HG03432 (cell line): ENCODE measurements at regions not wholly inside any gene's neighbourhood (a gene's known extent, or its start where the extent isn't known, plus 50 kb on each side); places are given as distances from the start of the nearest gene placed in this dataset.

ENCODE experiments used
- ATAC-seq: cut with Tn5 transposase; IDR thresholded peaks from one replicate; pipeline ENCODE4 v1.9.1; 2021; ENCODE audit warnings: mild to moderate bottlenecking, moderate library complexity; ENCODE audit not compliant: unreplicated experiment

DNA sequence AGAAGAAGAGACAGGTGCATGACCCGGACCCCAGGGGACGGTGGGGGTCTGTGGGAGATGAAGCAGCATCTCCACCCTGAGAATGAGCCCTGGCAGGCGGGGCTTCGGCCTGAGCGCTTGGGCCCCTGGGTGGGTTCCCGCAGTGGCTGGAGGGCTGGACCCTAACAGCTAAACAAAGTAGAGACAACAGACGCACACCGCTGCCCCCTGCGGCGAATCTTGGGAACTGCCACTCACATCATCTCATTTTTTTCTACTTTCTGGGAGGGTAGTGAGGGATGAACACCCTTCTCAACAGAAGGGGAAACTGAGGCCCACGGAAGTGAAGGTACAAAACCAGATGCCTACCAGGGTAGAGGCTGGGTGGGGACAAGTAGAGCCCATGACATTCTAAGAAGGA lies 104.7 kb downstream of the RFLNA start:
- ATAC-seq: no peak

DNA sequence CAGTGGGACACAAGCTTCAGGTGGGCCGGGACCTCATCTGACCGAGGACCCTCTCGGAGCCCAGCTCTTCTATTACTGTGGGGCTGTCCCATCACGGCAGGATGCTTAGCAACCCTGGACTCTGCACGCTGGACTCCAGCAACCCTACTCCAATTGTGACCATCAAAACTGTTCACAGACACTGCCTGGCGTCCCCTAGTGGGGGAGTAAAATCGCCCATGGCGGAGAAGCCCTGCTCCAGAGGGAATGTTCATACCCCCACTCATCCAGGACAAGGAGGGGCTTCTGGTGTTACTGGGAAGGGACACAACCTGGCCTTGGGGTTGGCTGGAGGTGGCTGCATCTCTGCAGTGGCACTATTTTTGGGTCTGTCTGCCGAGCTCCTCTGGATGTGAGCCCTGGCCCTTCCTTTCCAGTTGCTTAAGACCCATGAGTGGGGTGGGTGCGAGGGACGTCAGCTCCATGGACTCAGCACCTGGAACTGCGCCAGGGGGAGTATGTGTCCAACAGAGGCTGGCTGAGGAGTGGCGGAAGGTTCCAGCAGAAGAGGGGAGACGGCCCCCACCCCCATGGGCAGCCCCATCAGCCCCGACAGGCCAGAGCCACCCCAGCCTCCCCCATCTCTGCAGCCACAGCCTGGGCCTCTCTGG lies 103.8 kb downstream of the RFLNA start:
- ATAC-seq: no peak

DNA sequence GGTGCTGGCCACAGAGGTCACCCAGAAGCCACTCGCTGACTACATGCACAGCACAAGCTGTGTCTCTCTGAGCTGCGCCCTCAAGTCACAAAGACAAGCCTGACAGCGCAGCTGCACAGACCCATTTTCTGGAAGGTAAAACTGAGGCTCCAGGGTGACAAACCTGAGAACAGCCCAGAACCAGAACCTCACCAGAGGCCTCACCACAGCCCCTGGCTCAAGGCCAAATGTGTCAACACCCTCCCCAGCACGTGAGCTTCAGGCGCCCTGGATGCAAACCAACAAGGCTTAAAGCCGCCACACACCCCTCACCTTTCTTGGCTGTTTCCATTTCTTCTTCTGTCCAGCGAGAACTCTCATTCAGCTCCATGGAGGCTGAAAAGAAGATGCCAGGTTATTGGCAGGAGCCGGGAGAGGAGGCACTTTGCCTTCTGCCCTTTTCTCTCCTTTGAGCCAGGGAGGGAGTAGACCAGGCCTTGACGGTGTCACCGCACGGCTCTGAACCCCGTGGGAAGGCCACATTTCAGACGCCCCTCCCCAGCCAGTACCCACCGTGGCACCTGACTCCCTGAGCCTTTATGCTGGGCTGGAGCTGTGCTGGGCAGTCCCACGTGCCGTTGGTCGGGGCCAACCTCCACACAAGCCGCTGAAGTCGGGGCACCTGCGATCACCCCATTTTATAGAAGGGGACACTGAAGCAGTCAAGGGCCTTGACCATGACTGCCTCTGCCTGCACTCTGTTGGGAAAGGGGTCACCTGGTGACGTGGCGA lies 103.1 kb downstream of the RFLNA start:
- no peak for ATAC-seq

DNA sequence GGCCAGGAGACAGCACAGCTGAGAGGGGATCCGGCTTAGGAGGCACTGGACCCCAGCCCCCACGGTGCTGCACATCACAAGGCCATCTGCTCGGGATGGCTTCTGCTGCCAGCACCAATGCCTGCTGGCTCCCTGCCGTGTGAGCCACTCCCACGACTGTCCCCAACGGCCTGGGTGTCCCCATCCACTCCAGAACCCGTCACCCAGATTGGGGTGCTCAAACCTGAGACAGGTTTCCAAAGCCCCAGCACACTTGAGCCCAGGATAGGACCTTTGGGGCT lies 102.4 kb downstream of the RFLNA start:
- no peak for ATAC-seq

DNA sequence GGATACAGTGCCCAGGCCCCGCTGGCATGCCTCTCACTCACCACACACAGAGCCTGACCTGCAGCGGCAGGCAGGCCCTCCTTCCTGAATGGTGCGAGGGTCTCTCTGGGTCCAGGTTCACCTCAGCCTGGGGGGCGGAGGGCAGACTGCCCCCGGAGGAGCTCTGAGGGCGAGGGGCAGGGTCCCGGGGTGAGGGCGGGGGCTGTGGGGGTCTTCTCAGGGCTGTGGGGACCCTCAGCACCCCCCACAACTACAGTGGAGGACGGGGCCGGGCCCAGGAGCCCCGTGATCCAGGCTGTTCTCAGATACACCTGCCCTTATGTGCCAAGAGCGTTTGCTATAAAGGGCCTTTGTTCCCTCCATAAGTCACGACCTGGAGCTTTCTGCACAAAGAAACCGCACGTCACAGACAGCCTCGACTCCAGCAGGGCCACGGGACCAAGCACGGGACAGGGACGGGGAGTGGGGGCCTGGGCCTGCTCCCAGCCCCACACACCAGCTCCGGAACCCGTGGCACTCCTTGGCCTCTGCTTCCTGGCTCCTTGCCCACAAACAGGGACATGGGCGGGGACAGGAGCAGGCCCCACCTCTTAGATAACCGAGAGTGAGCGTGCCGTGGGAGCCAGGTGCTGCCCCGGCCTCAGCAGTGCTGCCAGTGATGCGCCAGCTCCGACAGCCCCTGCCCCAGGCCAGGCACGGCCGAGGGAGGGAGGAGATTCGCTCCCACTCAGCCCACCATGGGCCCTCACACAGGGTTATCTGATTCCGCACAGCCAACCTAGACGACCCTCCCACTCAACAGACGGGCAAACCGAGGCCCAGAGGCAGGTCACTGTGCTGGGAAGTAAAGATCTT lies 101.9 kb downstream of the RFLNA start:
- no peak for ATAC-seq

DNA sequence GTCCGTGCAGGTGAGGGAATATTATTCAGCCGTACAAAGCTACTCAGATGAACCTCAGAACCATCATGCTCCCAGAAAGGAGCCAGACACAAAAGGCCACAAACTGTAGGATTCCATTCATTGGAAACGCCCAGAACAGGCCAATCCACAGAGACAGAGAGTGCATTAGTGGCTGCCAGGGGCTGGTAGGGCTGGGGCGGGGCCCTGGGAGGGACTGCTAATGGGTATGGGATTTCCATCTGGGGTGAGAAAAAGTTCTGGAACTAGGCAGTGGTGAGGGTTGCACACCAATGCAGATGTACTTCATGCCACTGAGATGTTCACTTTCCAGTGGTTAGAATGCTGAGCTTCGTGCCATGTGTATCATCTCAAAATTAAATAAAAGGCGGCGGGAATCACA lies 101.1 kb downstream of the RFLNA start:
- ATAC-seq: no peak

DNA sequence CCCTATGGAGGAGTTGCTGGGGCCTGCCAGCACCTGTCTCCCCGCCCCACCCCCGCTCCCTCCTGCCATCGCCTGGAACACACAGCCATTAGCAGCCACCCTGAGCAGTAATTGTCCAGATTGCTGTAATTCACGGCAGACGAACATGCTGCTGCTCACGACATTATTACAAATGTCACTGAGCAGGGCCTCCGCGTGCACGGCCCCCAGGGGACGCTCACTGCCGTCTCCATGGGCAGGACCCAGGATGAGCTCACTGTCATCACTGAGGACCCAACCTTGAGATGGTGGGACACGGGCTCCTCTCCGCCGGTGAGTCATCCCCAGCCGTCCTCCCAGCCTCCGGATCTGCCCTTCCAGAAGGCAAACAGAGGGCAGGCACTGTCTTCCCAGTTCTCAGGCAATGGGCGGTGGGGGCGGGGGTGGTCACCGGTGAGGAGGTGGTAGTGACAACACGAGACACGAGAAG lies 100.4 kb downstream of the RFLNA start:
- ATAC-seq: no peak

DNA sequence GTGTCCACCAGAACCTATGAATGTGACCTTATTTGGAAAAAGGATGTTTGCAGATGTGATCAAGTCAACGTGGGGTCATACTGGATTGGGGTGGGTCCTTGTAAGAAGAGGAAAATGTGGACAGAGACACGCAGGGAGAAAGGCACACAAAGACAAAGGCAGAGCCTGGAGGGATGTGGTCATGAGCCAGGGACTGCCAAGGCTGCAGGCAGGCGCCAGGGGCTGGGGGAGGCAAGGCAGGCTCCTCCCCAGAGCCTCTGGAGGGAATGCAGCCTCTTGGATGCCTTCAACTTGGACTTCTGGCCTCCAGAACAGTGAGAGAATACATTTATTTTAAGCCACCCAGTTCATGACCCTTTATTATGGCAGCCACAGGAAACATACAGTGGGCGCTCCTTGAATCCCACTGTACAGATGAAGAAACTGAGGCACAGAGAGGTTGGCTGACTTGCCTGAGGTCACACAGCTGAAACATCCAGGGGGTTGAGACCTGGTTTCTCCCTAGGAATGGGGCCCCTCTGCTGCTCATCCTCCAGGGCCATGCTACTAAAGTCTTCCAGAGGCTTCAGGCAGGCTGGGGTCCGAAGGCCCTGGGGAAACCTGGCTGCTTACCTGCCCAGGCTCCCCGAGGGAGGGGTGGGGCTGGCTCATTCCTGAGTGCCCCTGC lies 99.7 kb downstream of the RFLNA start:
- no peak for ATAC-seq

DNA sequence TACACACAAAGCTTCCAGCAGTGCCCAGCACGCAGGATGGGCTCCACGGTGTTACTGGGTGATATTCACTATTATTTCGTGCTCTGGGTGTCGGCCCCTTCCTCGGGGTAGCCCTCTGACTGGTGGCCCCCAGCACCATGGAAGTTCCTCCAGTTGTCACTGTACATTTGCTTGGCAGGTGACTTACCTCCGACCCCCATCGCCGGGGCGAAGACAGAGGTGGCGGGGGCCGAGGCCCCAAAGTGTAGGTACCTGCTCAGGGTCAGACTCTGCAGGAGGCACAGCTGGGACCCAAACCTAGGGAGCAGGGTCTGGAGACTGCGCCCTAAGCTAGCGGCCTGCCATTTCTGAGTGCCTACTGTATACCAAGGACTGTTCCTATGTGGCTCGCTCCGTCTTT lies 98.9 kb downstream of the RFLNA start:
- ATAC-seq: no peak

DNA sequence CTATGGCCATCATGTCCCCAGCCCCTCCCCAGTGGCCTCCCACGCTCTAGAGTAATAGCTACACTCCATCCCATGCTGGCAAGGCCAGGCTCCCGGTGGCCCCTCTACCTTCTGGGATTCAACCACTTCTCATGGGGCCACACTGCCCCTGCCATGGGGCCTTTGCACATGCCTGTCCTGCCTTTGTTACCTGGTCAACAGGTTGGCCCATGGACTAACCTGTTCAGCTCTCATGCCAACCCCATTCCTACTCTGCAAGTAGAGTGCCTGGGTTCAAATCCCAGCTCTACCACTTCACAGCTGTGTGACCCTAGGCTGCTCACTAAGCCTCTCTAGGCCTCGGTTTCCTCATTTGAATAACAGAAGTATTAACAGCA lies 98.5 kb downstream of the RFLNA start:
- ATAC-seq: no peak

DNA sequence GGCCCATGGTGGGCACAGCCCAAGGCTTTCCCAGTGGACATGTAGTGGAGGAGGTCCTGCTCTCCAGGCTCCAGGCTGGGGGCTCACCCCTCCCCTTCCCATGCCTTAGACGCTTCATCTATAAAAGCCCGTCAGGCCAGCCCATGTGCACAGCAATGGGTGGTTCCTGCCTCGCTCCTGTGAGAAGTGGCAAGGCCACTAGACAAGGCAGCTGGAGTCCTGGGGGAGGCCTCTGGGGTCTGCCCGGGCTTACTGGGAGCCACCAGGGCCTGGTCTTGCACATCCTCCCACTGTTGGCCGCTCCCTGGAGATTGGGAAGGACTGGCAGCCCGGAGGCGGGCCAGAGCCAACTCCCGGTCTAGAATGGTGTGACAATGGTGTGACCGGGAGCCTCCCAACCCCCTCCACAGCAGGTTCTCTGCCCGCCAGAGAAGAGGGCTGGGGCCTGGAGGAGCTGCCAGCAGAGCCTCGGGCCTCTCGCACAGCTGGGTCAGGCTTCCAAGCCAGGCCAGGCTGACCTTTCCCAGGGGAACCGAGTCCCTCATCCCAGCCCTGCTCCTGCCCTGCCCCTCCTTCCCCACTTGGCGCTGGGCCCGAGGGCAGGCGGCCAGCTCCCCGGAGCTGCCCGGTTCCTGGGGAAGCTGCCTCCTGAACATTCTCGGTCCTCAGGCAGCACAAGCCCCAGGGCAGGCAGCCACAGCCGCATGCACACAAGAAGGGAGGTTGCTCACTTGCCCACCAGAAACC lies 97.9 kb downstream of the RFLNA start:
- no peak for ATAC-seq

DNA sequence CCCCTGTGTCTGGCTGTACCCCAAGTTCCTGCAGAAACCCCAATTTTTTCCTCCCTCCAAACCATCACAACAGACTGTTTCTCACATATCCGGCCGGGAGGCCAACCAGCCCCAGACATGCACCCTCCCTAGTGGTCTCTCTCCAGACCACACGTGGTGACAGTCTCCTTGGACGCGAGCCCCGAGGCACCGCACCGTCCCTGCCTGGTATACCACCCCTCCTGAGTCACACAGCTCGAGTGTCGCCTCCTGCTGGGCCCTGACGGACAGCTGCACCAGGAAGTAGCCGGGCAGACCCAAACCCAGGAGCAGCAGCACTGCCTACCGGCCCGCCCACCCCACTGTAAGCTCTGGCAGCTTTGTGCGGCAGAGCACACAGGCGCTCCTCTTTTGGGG lies 97.4 kb downstream of the RFLNA start:
- no peak for ATAC-seq

DNA sequence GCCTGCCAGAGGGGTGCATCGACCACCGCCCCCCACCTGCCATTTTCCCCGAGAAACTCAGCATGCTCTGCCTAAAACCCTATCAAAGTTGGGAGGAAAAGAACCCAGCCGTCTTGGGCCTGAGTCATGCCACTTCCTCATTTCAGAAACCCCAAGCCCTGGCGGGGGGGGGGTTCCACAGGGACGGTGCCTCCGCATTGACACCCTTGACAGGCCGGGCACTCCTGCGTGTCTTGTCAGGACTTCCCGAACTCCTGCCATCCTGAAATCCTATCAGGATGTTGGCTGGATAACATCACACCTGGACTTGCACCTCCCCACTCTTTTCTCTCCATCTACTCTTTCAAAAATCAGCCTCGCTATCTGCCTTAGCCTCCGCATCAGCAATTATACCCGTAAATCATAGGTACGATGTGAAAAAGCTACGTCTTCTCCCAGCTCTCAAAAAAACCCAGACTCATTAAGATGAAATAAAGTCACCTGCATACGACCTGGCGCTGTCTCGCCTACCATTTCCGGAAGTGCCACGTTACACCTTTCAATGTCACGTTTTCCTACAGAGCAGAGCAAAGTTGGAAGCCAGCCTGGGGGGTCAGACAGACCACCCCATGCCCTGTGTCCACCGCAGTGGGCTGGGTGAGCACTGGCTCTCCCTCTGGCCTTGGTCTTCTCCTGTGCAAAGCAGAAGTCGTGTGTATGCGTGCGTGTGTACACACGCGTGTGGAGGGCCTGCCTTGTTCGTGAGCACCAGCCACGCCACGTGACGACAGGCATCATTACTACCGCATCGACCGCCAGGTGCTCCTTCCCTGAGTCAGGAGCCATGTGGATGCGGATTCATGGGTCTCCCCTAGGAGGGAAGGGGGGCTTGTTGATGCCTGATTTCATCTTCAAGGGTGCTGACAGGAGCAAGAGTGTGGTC lies 96.7 kb downstream of the RFLNA start:
- ATAC-seq: peak; percentile 44

DNA sequence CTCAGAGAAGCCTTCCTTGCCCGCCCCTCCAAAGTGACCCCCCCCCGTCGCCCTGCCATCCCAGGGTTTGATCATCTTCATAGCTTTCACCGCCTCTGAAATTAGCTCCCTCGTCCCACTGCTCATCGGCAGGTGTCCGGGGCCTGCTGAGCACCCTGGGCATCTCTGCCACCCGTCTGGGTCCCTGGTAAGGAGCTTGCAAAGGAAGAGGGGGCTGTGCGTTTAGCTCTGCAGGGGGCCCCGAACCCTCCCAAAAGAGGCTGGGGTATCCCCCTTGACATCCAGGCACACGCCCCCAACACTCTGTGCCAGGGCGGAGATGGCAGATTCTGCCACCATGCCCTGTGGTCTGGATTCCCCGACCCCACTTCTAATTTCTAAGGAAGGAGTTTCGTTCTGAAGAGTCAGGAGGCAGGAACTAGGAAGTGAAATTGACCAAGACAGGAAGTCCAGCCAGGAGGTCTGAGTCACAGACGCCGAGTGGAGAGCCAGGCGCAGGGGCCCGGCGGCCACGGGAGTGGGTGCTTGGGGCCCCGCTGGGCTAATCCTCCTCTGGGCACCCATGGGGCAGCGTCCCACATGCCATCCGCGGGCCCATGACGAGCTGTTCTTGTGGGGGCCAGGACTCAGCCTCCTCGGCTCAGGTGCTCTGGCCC lies 95.7 kb downstream of the RFLNA start:
- peak; percentile 50 for ATAC-seq

DNA sequence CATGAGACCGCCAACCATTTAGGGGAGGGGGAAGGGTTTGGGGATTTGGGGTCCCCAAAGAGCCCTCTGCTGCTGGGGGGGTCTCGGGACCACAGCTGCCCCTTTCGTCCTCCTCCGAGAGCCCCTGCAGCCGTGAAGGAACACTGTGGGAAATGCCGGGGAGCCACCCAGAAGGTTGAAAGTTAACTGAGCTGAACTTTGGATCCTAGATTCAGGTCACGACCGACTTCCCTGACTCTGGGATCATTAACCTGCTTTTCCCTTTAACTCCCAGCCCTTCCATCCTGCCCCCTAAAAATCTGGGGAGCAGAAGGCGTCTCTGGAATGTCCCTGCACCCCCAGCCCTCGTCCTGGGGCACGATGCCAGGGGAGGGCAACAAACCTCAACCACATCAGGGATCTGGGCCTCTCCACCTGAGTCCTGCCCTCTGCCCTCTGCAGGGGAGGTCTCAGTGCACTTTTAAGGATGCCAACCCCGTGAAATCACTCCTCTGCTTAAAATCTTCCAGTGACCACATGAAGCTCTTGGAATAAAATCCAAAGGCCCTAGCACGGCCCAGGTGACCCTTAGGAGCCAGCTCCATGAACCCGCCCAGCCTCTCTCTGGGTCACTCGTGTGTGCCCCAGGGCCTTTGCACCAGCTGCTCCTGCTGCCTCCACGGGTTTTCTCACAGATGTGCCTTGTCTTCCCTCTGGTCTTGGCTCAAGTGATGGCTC lies 95.0 kb downstream of the RFLNA start:
- no peak for ATAC-seq

DNA sequence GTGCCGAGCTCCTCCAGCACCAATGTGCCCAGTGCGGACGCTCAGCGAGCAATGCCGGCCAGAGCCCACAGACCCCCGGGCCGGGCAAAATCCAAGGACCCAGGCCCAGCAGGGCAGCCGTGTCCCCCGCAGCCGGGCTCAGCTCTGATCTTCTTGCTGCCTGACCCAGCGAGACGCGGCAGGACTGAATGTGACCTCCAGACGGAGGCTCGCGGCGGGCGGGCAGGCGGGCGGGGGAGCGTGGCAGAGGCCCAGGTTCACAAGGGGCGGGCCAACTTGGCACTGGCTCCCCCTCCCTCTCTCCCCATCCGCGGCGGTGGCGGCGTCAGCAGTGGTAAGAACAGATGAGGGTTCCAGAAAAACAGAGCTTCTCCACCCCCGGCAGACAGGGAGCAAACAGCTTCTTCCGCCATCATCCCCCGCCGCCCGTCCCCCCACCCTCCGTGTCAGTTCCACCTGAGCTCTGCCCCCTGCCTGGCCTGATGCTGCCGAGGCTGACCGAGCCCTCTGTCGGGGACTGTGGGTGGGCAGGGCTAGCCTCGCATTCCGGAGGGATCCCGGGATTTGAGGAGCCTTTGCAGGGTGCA lies 94.3 kb downstream of the RFLNA start:
- peak; percentile 41 for ATAC-seq

DNA sequence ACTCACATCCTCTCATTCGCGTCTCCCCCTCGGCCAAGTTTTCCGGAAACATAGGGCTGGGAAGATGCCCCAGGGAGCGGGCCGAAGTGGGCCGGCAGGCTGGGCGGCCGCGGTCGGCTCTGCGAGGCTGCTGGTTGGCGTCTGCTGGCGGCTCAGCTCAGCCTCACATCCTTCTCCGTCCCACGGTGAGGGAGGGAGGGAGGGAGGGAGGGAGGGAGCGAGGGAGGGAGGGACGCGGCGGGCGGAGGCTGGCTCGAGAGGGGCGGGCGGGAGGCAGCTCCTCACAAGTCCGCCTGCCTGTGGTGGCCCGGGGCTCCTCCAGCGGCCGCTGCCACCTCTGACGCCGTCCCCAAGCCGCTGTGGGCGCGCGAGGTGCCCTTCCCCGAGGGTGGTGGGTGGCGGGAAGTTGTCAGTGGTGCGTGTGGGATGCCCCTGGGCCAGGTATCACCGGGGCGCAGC lies 93.8 kb downstream of the RFLNA start:
- ATAC-seq: peak; percentile 24

DNA sequence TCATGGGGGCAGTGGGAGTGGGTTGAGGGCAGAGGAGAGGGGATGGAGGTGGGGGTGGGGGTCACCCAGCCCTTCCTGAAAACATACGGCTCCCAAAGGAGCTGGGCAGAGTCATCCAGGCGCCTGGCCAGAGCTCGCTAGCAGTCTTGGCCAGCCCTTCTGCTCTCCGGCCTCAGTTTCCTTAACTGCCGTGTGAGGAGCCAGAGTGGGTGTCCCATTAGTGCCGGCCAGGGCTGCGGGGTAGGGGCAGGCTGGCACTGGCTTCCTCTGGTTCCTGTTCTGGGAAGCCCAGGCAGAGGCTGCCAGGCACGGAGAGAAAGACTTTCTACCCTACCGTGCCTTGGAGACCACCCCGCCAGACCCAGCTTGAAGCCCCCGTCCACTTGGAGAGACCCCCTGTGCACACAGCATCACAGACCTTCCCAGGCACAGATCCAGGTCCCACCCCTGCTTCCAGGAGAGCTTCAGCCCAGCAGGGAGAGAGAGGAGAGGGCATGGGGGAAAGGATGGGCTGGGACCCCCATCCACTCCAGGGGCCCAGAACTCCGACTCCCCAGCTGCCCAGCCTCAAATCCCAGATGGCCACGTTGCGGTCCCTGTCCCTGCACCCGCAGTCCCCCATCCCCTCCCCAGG lies 93.3 kb downstream of the RFLNA start:
- ATAC-seq: no peak
